Panc1 (cell line): ENCODE measurements at regions not wholly inside any gene's neighbourhood (a gene's known extent, or its start where the extent isn't known, plus 50 kb on each side); places are given as distances from the start of the nearest gene placed in this dataset.

Experiments
- ATAC-seq: fragments of 200-7000 bp; cut with Tn5 transposase; 2 replicates; pipeline ENCODE4 v1.9.1; 2020; ENCODE audit warnings: mild to moderate bottlenecking, moderate library complexity
- BruUV-seq: library from RNA; stranded (reverse); fragments of 400-500 nt; replicated peaks from 2 replicates; lab custom pipeline; 2021; lab: Mats Ljungman, UMichigan
- CTCF ChIA-PET: fragments of 300-600 bp; sonication (Branson Sonifier 250); formaldehyde crosslinking; loops from one replicate; lab custom pipeline; 2022; ENCODE audit warnings: antibody characterized with exemption; lab: Charles Lee
- POLR2A ChIA-PET: fragments of 300-600 bp; sonication (Branson Sonifier 250); formaldehyde crosslinking; loops from one replicate; lab custom pipeline; 2022; ENCODE audit warnings: antibody characterized with exemption; lab: Charles Lee
- DNase-seq: peaks from one replicate; pipeline ENCODE4 v3.0.0-alpha.2; 2010; ENCODE audit warnings: low read depth, low spot score
- H3K27ac ChIP-seq: 2 replicates; pipeline ENCODE4 v1.5.1; 2011; ENCODE audit warnings: mild to moderate bottlenecking, low read length, inconsistent platforms
- H3K27me3 ChIP-seq: fragments of 200-500 bp; sonication (Bioruptor generic); 2 replicates; pipeline ENCODE4 v1.6.0; 2014; ENCODE audit warnings: low read length, inconsistent platforms; ENCODE audit not compliant: control insufficient read depth, insufficient read depth
- H3K36me3 ChIP-seq: fragments of 200-500 bp; sonication (Bioruptor generic); 2 replicates; pipeline ENCODE4 v1.5.1; 2014; ENCODE audit warnings: inconsistent platforms, mild to moderate bottlenecking, low read length, moderate library complexity; ENCODE audit not compliant: control insufficient read depth, insufficient read depth
- H3K4me1 ChIP-seq: 2 replicates; pipeline ENCODE4 v1.5.1; 2011; ENCODE audit warnings: inconsistent platforms, mild to moderate bottlenecking, low read length, moderate library complexity; ENCODE audit not compliant: control insufficient read depth, insufficient read depth
- H3K4me3 ChIP-seq, 2 experiments: 2 replicates each; pipeline ENCODE4 v1.5.1; 2011 to 2012; ENCODE audit warnings: low read depth in 2 of 2, low read length in 2 of 2, mild to moderate bottlenecking in 2 of 2, inconsistent platforms in 1 of 2, moderate library complexity in 1 of 2
- H3K9me3 ChIP-seq: fragments of 200-500 bp; sonication (Bioruptor generic); 2 replicates; pipeline ENCODE4 v1.5.1; 2014; ENCODE audit warnings: low read depth, mild to moderate bottlenecking, inconsistent platforms, low read length, moderate library complexity; ENCODE audit not compliant: control insufficient read depth, insufficient read depth
- POLR2AphosphoS5 ChIP-seq: IDR thresholded peaks from 2 replicates; pipeline ENCODE4 v1.6.1; 2012; ENCODE audit warnings: mild to moderate bottlenecking, low read depth, low read length, moderate library complexity
- SIN3A ChIP-seq: IDR thresholded peaks from 2 replicates; pipeline ENCODE4 v1.6.1; 2012; ENCODE audit warnings: low read depth, mild to moderate bottlenecking, low read length, moderate library complexity, borderline replicate concordance; ENCODE audit not compliant: insufficient read depth
- TCF7L2 ChIP-seq: IDR thresholded peaks from 2 replicates; pipeline ENCODE4 v1.6.1; 2011; ENCODE audit warnings: mild to moderate bottlenecking, low read depth, low read length, inconsistent platforms
- in situ Hi-C: cut with HindIII; loops from 2 replicates; pipeline ENCODE4 v1.10.0; 2016; ENCODE audit warnings: low sequenced_read_pairs, low pct_unique_long_range_greater_than_20kb
- intact Hi-C: fragments of 100-400 bp; cut with micrococcal nuclease; formaldehyde crosslinking; loops from one replicate; pipeline ENCODE4 v1.10.0; 2022; ENCODE audit not compliant: unreplicated experiment
- TF ChIP-seq, protein P1 (sequence below): fragments of 450-650 bp; IDR thresholded peaks from 2 replicates; pipeline ENCODE4 v1.5.1; 2017; ENCODE audit warnings: mild to moderate bottlenecking
- TF ChIP-seq, protein P2 (sequence below), 2 experiments: IDR thresholded peaks; 2 replicates each; pipeline ENCODE4 v1.6.1; 2011 to 2012; ENCODE audit warnings: low read depth in 2 of 2, control low read depth in 1 of 2, low read length in 1 of 2, mild to moderate bottlenecking in 1 of 2, moderate library complexity in 1 of 2; ENCODE audit not compliant: insufficient read depth in 1 of 2

DNA sequence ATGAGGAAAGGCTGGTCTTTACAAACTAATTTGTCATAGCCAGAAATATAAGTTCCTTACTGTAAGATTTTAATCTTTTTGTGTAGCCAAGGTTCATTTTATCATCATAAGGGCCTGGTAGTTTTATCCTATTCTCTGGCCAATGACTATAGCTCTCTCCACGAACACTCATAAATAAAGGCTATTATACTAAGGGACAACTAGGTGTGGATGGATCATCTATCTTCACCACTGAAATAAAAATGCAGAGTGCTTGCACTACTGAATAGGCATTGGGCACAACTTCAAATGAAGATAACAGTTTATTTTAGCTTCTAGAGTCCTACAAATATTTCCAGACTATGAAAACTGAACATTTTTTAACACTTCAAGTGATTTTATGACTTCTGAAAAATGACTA is 698.6 kb downstream of the NOVA1 start:
- TF ChIP-seq, protein P1, sequence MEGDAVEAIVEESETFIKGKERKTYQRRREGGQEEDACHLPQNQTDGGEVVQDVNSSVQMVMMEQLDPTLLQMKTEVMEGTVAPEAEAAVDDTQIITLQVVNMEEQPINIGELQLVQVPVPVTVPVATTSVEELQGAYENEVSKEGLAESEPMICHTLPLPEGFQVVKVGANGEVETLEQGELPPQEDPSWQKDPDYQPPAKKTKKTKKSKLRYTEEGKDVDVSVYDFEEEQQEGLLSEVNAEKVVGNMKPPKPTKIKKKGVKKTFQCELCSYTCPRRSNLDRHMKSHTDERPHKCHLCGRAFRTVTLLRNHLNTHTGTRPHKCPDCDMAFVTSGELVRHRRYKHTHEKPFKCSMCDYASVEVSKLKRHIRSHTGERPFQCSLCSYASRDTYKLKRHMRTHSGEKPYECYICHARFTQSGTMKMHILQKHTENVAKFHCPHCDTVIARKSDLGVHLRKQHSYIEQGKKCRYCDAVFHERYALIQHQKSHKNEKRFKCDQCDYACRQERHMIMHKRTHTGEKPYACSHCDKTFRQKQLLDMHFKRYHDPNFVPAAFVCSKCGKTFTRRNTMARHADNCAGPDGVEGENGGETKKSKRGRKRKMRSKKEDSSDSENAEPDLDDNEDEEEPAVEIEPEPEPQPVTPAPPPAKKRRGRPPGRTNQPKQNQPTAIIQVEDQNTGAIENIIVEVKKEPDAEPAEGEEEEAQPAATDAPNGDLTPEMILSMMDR = no peak
- TF ChIP-seq SIN3A = no peak
- TF ChIP-seq POLR2AphosphoS5 = no peak
- TF ChIP-seq TCF7L2 = no peak
- TF ChIP-seq, protein P2, sequence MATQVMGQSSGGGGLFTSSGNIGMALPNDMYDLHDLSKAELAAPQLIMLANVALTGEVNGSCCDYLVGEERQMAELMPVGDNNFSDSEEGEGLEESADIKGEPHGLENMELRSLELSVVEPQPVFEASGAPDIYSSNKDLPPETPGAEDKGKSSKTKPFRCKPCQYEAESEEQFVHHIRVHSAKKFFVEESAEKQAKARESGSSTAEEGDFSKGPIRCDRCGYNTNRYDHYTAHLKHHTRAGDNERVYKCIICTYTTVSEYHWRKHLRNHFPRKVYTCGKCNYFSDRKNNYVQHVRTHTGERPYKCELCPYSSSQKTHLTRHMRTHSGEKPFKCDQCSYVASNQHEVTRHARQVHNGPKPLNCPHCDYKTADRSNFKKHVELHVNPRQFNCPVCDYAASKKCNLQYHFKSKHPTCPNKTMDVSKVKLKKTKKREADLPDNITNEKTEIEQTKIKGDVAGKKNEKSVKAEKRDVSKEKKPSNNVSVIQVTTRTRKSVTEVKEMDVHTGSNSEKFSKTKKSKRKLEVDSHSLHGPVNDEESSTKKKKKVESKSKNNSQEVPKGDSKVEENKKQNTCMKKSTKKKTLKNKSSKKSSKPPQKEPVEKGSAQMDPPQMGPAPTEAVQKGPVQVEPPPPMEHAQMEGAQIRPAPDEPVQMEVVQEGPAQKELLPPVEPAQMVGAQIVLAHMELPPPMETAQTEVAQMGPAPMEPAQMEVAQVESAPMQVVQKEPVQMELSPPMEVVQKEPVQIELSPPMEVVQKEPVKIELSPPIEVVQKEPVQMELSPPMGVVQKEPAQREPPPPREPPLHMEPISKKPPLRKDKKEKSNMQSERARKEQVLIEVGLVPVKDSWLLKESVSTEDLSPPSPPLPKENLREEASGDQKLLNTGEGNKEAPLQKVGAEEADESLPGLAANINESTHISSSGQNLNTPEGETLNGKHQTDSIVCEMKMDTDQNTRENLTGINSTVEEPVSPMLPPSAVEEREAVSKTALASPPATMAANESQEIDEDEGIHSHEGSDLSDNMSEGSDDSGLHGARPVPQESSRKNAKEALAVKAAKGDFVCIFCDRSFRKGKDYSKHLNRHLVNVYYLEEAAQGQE (IDR thresholded peaks at IDR 0.05; ENCODE audit: insufficient read depth in 1 of 2, low read depth in 2 of 2, low read length in 1 of 2) = no peak
- ChIA-PET CTCF (no interaction called here), POLR2A (no interaction called here)
- no peak for DNase-seq
- BruUV-seq = no TSS peak
- intact Hi-C loops = no loop called here
- no peaks in the 10 kb centered on the region for H3K36me3 ChIP-seq
- in situ Hi-C loops = no loop called here
- no peaks in the 10 kb centered on the region for H3K9me3 ChIP-seq
- H3K27ac ChIP-seq = no peak overlapping the region
- no peaks in the 10 kb centered on the region for H3K27me3 ChIP-seq
- no peak for ATAC-seq
- no peak overlapping the region for H3K4me3 ChIP-seq
- H3K4me1 ChIP-seq = no peaks in the 10 kb centered on the region

DNA sequence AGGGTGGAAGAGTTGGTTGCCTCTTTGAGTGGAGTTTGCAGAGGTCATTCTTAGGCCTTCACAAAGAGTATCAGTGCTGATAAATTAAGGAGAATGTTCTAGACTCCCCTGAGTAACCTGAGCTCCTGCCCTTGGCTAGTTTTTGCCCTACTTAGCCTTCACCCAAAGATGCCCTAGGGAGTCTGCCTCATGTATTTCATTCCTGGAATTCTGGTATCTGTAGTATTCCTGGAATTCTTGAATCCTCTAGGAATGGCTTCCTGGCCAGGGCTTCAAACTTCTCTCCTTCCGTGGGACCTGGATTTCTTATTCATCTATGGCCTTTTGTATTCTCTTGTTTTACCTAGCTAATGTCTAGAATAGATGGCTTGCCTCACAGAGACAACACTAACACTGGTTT is 701.1 kb downstream of the NOVA1 start:
- Histone ChIP-seq H3K9me3 (no peaks in the 10 kb centered on the region), H3K36me3 (no peaks in the 10 kb centered on the region), H3K4me3 (no peak overlapping the region), H3K4me1 (no peaks in the 10 kb centered on the region), H3K27me3 (no peaks in the 10 kb centered on the region), H3K27ac (no peak overlapping the region)
- in situ Hi-C loops = no loop called here
- TF ChIP-seq SIN3A (no peak), POLR2AphosphoS5 (no peak), TCF7L2 (no peak)
- TF ChIP-seq, protein P1 = no peak
- TF ChIP-seq, protein P2 (IDR thresholded peaks at IDR 0.05; ENCODE audit: insufficient read depth in 1 of 2, low read depth in 2 of 2, low read length in 1 of 2) = no peak
- ChIA-PET CTCF (no interaction called here), POLR2A (no interaction called here)
- DNase-seq = no peak
- BruUV-seq = no TSS peak
- ATAC-seq = no peak
- intact Hi-C loops = no loop called here
